ENCODE measurements at regions not wholly inside any gene's neighbourhood (a gene's known extent, or its start where the extent isn't known, plus 50 kb on each side); places are given as distances from the start of the nearest gene placed in this dataset.

DNA sequence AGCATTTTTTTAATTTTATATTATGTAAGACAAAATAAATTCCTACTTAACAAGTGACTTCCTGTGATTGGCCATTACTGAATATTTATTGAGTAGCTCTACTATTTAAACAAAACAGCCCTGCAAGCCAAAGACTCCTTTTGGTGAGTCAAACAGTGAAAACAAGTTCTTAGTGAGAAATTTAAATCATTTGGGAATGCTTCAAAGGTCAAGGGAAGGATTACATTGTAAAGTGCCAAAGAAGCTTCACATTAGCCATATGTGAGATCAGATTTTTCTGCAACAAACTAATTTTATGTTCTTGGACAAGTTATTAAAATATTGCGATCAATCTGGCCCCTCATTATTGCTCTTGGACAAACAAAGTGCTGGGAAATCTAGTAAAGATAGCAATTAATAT lies 795.4 kb upstream of the MGAT4C start:
- intact Hi-C loops (cut with DNase I, micrococcal nuclease): no loop called here

DNA sequence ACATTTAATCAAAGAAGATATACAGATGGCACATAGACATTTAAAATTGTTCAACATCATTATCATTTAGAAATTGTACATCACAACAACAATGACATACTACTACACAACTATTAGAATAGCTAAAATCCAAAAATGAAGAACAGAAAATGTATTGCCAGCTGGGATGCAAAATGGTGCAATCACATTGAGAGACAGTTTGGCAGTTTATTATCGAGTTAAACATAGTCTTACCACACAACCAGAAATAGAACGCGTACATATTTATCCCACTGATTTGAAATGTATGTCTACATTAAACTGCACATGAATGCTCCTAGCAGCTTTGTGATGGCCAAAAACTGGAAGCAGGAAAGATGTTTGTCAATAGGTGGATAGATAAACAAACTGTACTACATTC lies 791.5 kb upstream of the MGAT4C start:
- DNase-seq: no peak
- Histone ChIP-seq H3K27me3 (ENCODE audit: control insufficient read depth in 1 of 2, insufficient read depth in 2 of 2, low read length in 2 of 2) (no peaks in the 10 kb centered on the region), H3K36me3 (ENCODE audit: insufficient read depth, low read length) (no peaks in the 10 kb centered on the region), H3K4me1 (ENCODE audit: insufficient read depth, low read length) (no peaks in the 10 kb centered on the region), H3K4me3 (ENCODE audit: low read length) (no peak overlapping the region), H3K9me3 (ENCODE audit: control insufficient read depth in 1 of 2, insufficient read depth in 1 of 2, low read length in 2 of 2) (no peaks in the 10 kb centered on the region), H3K27ac (ENCODE audit: low read depth in 1 of 2, low read length in 2 of 2) (no peak overlapping the region)
- H3K27me3 Mint-ChIP-seq: no peaks in the 10 kb centered on the region
- ChIA-PET POLR2A (no interaction called here), CTCF (no interaction called here)
- no peaks in the 10 kb centered on the region for H3K36me3 Mint-ChIP-seq (ENCODE audit: low read depth)
- H3K27ac Mint-ChIP-seq: no peak overlapping the region
- H3K4me3 Mint-ChIP-seq: no peak overlapping the region
- intact Hi-C loops (cut with DNase I, micrococcal nuclease): no loop called here
- no peak for ATAC-seq (ENCODE audit: poor library complexity)
- H3K9me3 Mint-ChIP-seq: peaks cover 5% of the 10 kb centered on the region
- no peaks in the 10 kb centered on the region for H3K4me1 Mint-ChIP-seq (ENCODE audit: low read depth)
- no peak for TF ChIP-seq CTCF (IDR thresholded peaks at IDR 0.05)

More for the DNA sequence above, 795.4 kb upstream of the MGAT4C start:
- H3K27ac ChIP-seq (ENCODE audit: low read depth in 1 of 2, low read length in 2 of 2): no peak overlapping the region
- ChIA-PET POLR2A (no interaction called here), CTCF (interaction anchor here (0.6 kb wide), 1 partner anchor 18 kb away, joined by 3 read pairs; no protein-coding TSS in a partner anchor)
- H3K27me3 ChIP-seq (ENCODE audit: control insufficient read depth in 1 of 2, insufficient read depth in 2 of 2, low read length in 2 of 2): no peaks in the 10 kb centered on the region
- ATAC-seq (ENCODE audit: poor library complexity) (no peak), DNase-seq (no peak)
- H3K4me3 Mint-ChIP-seq: no peak overlapping the region
- peaks cover 0 to 3% of the 10 kb centered on the region in 2 experiments for H3K9me3 ChIP-seq (ENCODE audit: control insufficient read depth in 1 of 2, insufficient read depth in 1 of 2, low read length in 2 of 2)
- no peak for TF ChIP-seq CTCF (IDR thresholded peaks at IDR 0.05)
- no peaks in the 10 kb centered on the region for H3K9me3 Mint-ChIP-seq
- H3K27me3 Mint-ChIP-seq: no peaks in the 10 kb centered on the region
- no peaks in the 10 kb centered on the region for H3K4me1 ChIP-seq (ENCODE audit: insufficient read depth, low read length)
- H3K36me3 ChIP-seq (ENCODE audit: insufficient read depth, low read length): no peaks in the 10 kb centered on the region
- H3K27ac Mint-ChIP-seq: no peak overlapping the region
- no peaks in the 10 kb centered on the region for H3K36me3 Mint-ChIP-seq (ENCODE audit: low read depth)
- H3K4me1 Mint-ChIP-seq (ENCODE audit: low read depth): no peaks in the 10 kb centered on the region
- H3K4me3 ChIP-seq (ENCODE audit: low read length): no peak overlapping the region

DNA sequence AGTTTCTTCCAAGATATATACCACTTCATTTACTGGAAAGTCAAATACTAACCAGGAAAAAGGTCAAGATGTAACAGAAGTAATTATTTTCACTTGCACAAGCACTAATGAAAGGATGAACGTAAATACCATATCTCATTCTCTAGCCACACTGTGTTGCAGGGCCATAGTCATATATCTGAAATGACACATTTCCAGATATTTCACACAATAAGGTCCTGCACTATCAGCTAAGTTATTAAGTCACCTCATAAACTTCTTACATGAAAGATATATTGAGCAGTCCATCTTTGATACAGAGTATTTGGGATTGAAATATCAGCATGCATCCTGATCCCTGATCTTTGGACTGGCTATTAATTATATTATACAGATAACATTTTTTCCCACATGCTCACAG lies 783.3 kb upstream of the MGAT4C start:
- Mint-ChIP-seq H3K27me3 (no peaks in the 10 kb centered on the region), H3K27ac (no peak overlapping the region), H3K4me3 (no peak overlapping the region), H3K9me3 (peaks cover 12% of the 10 kb centered on the region), H3K4me1 (ENCODE audit: low read depth) (no peaks in the 10 kb centered on the region), H3K36me3 (ENCODE audit: low read depth) (no peaks in the 10 kb centered on the region)
- Histone ChIP-seq H3K27ac (ENCODE audit: low read depth in 1 of 2, low read length in 2 of 2) (no peak overlapping the region), H3K36me3 (ENCODE audit: insufficient read depth, low read length) (no peaks in the 10 kb centered on the region), H3K4me3 (ENCODE audit: low read length) (no peak overlapping the region), H3K27me3 (ENCODE audit: control insufficient read depth in 1 of 2, insufficient read depth in 2 of 2, low read length in 2 of 2) (no peaks in the 10 kb centered on the region), H3K9me3 (ENCODE audit: control insufficient read depth in 1 of 2, insufficient read depth in 1 of 2, low read length in 2 of 2) (no peaks in the 10 kb centered on the region), H3K4me1 (ENCODE audit: insufficient read depth, low read length) (no peaks in the 10 kb centered on the region)
- no peak for DNase-seq
- CTCF ChIA-PET: no interaction called here
- ATAC-seq (ENCODE audit: poor library complexity): no peak
- POLR2A ChIA-PET: no interaction called here
- intact Hi-C loops (cut with DNase I, micrococcal nuclease): no loop called here
- TF ChIP-seq CTCF (IDR thresholded peaks at IDR 0.05): no peak

Measured in CD4-positive, alpha-beta T cell (primary cell).